GM23338 (cell line): ENCODE measurements at regions not wholly inside any gene's neighbourhood (a gene's known extent, or its start where the extent isn't known, plus 50 kb on each side); places are given as distances from the start of the nearest gene placed in this dataset.

Source experiments
- ATAC-seq: fragments of 200-7000 bp; cut with Tn5 transposase; 3 replicates; pipeline ENCODE4 v1.9.1; 2020
- DNase-seq: peaks from one replicate; pipeline ENCODE4 v3.0.0-alpha.2; 2015; ENCODE audit warnings: low spot score
- H2AFZ ChIP-seq: fragments of 200-600 bp; sonication (generic); 2 replicates; pipeline ENCODE4 v1.8.0; 2016; ENCODE audit warnings: antibody characterized with exemption, mild to moderate bottlenecking, moderate library complexity
- H3F3A ChIP-seq: fragments of 200-600 bp; sonication (generic); replicated peaks from 2 replicates; pipeline ENCODE4 v1.8.0; 2017; ENCODE audit warnings: antibody characterized with exemption, mixed run types, low read depth
- H3K27ac ChIP-seq: fragments of 200-600 bp; sonication (generic); 2 replicates; pipeline ENCODE4 v1.6.1; 2016; ENCODE audit warnings: low read depth
- H3K27me3 ChIP-seq: fragments of 200-600 bp; sonication (generic); 2 replicates; pipeline ENCODE4 v1.8.0; 2016; ENCODE audit warnings: mild to moderate bottlenecking, mixed run types, moderate library complexity; ENCODE audit not compliant: insufficient read depth
- H3K36me3 ChIP-seq: fragments of 200-600 bp; sonication (generic); 2 replicates; pipeline ENCODE4 v1.8.0; 2016; ENCODE audit warnings: mild to moderate bottlenecking; ENCODE audit not compliant: insufficient read depth
- H3K4me1 ChIP-seq: fragments of 200-600 bp; sonication (generic); 2 replicates; pipeline ENCODE4 v1.8.0; 2016; ENCODE audit warnings: mild to moderate bottlenecking, moderate library complexity; ENCODE audit not compliant: insufficient read depth
- H3K4me2 ChIP-seq: fragments of 200-600 bp; sonication (generic); 2 replicates; pipeline ENCODE4 v1.7.1; 2017; ENCODE audit warnings: mixed run types
- H3K4me3 ChIP-seq: fragments of 200-600 bp; sonication (generic); 2 replicates; pipeline ENCODE4 v1.6.1; 2016; ENCODE audit warnings: mixed run types
- H3K79me2 ChIP-seq: fragments of 200-600 bp; sonication (generic); replicated peaks from 2 replicates; pipeline ENCODE4 v1.8.0; 2017; ENCODE audit warnings: mild to moderate bottlenecking; ENCODE audit not compliant: insufficient read depth
- H3K9me2 ChIP-seq: fragments of 200-600 bp; sonication (generic); 2 replicates; pipeline ENCODE4 v1.8.0; 2017; ENCODE audit not compliant: insufficient read depth
- H4K20me1 ChIP-seq: fragments of 200-600 bp; sonication (generic); replicated peaks from 2 replicates; pipeline ENCODE4 v1.8.0; 2017; ENCODE audit warnings: mild to moderate bottlenecking; ENCODE audit not compliant: insufficient read depth
- H3K27ac Mint-ChIP-seq: 2 replicates; pipeline ENCODE4 v1.8.0; 2020; ENCODE audit warnings: inconsistent platforms, mild to moderate bottlenecking, moderate library complexity, mixed read lengths
- H3K27me3 Mint-ChIP-seq: 3 replicates; pipeline ENCODE4 v1.8.0; 2022; ENCODE audit warnings: low read depth, mild to moderate bottlenecking, moderate library complexity, mixed read lengths, inconsistent platforms; ENCODE audit not compliant: insufficient read depth, poor library complexity
- H3K36me3 Mint-ChIP-seq: 3 replicates; pipeline ENCODE4 v1.8.0; 2021; ENCODE audit warnings: low read depth, mild to moderate bottlenecking, inconsistent platforms, moderate library complexity, mixed read lengths
- H3K4me1 Mint-ChIP-seq: 3 replicates; pipeline ENCODE4 v1.8.0; 2020; ENCODE audit warnings: mild to moderate bottlenecking, inconsistent platforms, mixed read lengths
- H3K4me3 Mint-ChIP-seq: 3 replicates; pipeline ENCODE4 v1.8.0; 2021; ENCODE audit warnings: moderate library complexity, mild to moderate bottlenecking, inconsistent platforms, mixed read lengths
- H3K9me3 Mint-ChIP-seq: 3 replicates; pipeline ENCODE4 v1.8.0; 2020; ENCODE audit warnings: moderate library complexity, mild to moderate bottlenecking, inconsistent platforms, mixed read lengths
- CREB1 ChIP-seq: fragments of 250-450 bp; sonication (Bioruptor Pico); IDR thresholded peaks from 2 replicates; pipeline ENCODE4 v1.5.0; 2020; ENCODE audit warnings: low read depth, mild to moderate bottlenecking, moderate library complexity
- ETS1 ChIP-seq: IDR thresholded peaks from 2 replicates; pipeline ENCODE4 v1.6.1; 2016; ENCODE audit warnings: antibody characterized with exemption
- EZH2 ChIP-seq: fragments of 200-600 bp; sonication (generic); IDR thresholded peaks from one replicate; pipeline ENCODE4 v1.8.0; 2017; ENCODE audit warnings: antibody characterized with exemption, mild to moderate bottlenecking, low read depth; ENCODE audit not compliant: unreplicated experiment
- EZH2phosphoT487 ChIP-seq: fragments of 200-600 bp; sonication (generic); IDR thresholded peaks from one replicate; pipeline ENCODE4 v1.8.1; 2018; ENCODE audit warnings: antibody characterized with exemption; ENCODE audit not compliant: unreplicated experiment
- JUNB ChIP-seq: IDR thresholded peaks from one replicate; pipeline ENCODE4 v1.6.1; 2016; ENCODE audit warnings: antibody characterized with exemption; ENCODE audit not compliant: unreplicated experiment
- NANOG ChIP-seq: IDR thresholded peaks from 2 replicates; pipeline ENCODE4 v1.6.1; 2016; ENCODE audit warnings: antibody characterized with exemption, borderline replicate concordance
- REST ChIP-seq: IDR thresholded peaks from one replicate; pipeline ENCODE4 v1.6.1; 2018; ENCODE audit warnings: antibody characterized with exemption; ENCODE audit not compliant: unreplicated experiment
- STAT1 ChIP-seq: IDR thresholded peaks from one replicate; pipeline ENCODE4 v1.6.1; 2016; ENCODE audit warnings: antibody characterized with exemption; ENCODE audit not compliant: unreplicated experiment
- ZNF114 ChIP-seq: fragments of 250-450 bp; sonication (Bioruptor Pico); IDR thresholded peaks from 2 replicates; pipeline ENCODE4 v1.5.0; 2020; ENCODE audit warnings: mild to moderate bottlenecking, moderate library complexity
- ZNF331 ChIP-seq: fragments of 250-450 bp; sonication (Bioruptor Pico); IDR thresholded peaks from 2 replicates; pipeline ENCODE4 v1.5.0; 2020; ENCODE audit warnings: low read depth, mild to moderate bottlenecking, moderate library complexity
- ZNF462 ChIP-seq: fragments of 250-450 bp; sonication (Bioruptor Pico); IDR thresholded peaks from 2 replicates; pipeline ENCODE4 v1.5.0; 2020; ENCODE audit warnings: mild to moderate bottlenecking, moderate library complexity

- H3K27me3 Mint-ChIP-seq: no peaks in the 10 kb centered on the region
- no peak overlapping the region for H3K4me2 ChIP-seq
These were observed 128.8 kb downstream of the APIP start for GRCh38 chr11:34787348-34787747.

More at GRCh38 chr11:34787348-34787747, 128.8 kb downstream of the APIP start:
- H3K27me3 ChIP-seq: no peaks in the 10 kb centered on the region
- H4K20me1 ChIP-seq: no peaks in the 10 kb centered on the region
- Mint-ChIP-seq H3K36me3 (peaks cover 5% of the 10 kb centered on the region; the same call in 2 of the 3 replicates), H3K4me3 (no peak overlapping the region), H3K27ac (no peak overlapping the region), H3K4me1 (no peaks in the 10 kb centered on the region), H3K9me3 (peaks cover 4% of the 10 kb centered on the region; the same call in 2 of the 3 replicates)
- H3K79me2 ChIP-seq: no peaks in the 10 kb centered on the region
- peaks cover 5% of the 10 kb centered on the region; the same call in 1 of the 2 replicates for H3K4me1 ChIP-seq
- no peaks in the 10 kb centered on the region for H3K9me2 ChIP-seq
- H3K36me3 ChIP-seq: no peaks in the 10 kb centered on the region
- no peak overlapping the region for H3K4me3 ChIP-seq
- no peak for DNase-seq
- no peak for ATAC-seq
- TF ChIP-seq ETS1 (no peak), ZNF114 (CRISPR knock-in tag) (no peak), NANOG (no peak), ZNF462 (no peak), CREB1 (no peak), STAT1 (no peak), REST (no peak), JUNB (no peak), EZH2phosphoT487 (no peak), ZNF331 (CRISPR knock-in tag) (no peak), EZH2 (no peak)
- no peak overlapping the region for H2AFZ ChIP-seq
- H3F3A ChIP-seq: no peaks in the 10 kb centered on the region
- H3K27ac ChIP-seq: no peak overlapping the region
